ENCODE measurements at regions not wholly inside any gene's neighbourhood (a gene's known extent, or its start where the extent isn't known, plus 50 kb on each side); places are given as distances from the start of the nearest gene placed in this dataset.

DNA sequence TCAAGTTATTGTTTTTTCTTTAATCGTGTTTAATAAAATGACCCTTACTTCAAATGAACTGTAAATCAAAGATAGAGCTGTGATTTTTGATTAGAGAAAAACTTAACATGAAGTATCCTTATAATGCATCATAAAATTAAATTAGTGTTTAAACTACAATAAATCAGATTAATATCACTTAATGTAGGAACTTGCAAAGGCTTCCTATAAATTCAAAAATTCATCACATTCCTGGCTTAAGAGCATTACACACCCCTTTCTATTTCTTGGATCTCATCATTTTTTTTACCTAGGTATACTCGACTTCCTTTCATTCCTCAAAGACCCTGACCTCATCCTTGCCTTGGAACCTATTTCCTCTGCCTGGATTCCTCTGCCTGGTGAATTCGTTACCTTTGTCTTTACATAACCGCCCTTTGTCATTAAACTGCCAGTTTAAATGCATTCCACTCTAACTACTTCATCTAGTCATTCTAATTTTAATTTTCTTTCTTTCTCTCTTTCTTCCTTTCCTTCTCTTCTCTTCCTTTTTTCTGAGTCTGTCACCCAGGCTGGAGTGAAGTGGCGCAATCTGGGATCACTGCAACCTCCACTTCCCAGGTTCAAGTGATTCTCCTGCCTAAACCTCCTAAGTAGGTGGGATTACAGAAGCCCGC, 1244.5 kb downstream of the OTOL1 start:
- intact Hi-C loops (cut with DNase I; ENCODE audit: low total_unique reads): no loop called here
- Histone ChIP-seq H3K36me3 (no peaks in the 10 kb centered on the region), H3K4me1 (no peaks in the 10 kb centered on the region), H3K4me3 (no peak overlapping the region), H3K27ac (no peak overlapping the region), H3K27me3 (no peaks in the 10 kb centered on the region), H3K9me3 (no peaks in the 10 kb centered on the region)
- no peak for DNase-seq
- TF ChIP-seq POLR2A (IDR thresholded peaks at IDR 0.05) (no peak), EP300 (IDR thresholded peaks at IDR 0.05) (no peak), CTCF (IDR thresholded peaks at IDR 0.05) (no peak), POLR2AphosphoS5 (IDR thresholded peaks at IDR 0.05) (no peak)
- WGBS, 5 donors: 72 to 81% (median 77%) methylated on average over 6 of the region's 6 CpGs

GRCh38 chr3:162742159-162742717, 1245.6 kb downstream of the OTOL1 start:
- H3K9me3 ChIP-seq: no peaks in the 10 kb centered on the region
- WGBS, 5 donors: 64 to 73% (median 66%) methylated on average over 4 of the region's 4 CpGs

DNA sequence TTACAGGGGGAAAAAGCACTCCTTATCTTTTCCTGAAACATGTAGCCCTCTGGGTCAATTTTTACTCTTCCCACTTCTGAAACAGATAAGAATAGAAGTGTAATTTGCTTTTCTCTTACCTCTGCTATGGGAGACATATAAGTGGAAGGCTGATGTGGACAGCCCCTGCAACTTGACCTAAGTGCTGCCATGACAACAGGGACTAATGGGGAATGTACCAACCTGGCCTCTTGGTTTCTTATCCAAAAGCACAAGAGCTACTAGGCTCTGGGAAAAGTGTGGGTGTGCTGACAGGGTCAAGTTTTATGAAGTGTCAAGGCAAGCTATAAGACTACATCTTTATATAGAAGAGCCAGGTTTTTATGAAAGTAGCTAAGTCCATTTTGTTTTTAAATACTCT, 1246.5 kb downstream of the OTOL1 start:
- no peak overlapping the region for H3K4me3 ChIP-seq
- no peak overlapping the region for H3K27ac ChIP-seq
- H3K27me3 ChIP-seq: no peaks in the 10 kb centered on the region
- no peaks in the 10 kb centered on the region for H3K4me1 ChIP-seq
- no peak for DNase-seq
- H3K9me3 ChIP-seq: peaks cover 0 to 7% (median 3%) of the 10 kb centered on the region in 4 donors
- no peaks in the 10 kb centered on the region for H3K36me3 ChIP-seq
- TF ChIP-seq POLR2A (IDR thresholded peaks at IDR 0.05): no peak
- no peak for TF ChIP-seq POLR2AphosphoS5 (IDR thresholded peaks at IDR 0.05)
- no peak for TF ChIP-seq CTCF (IDR thresholded peaks at IDR 0.05)
- no peak for TF ChIP-seq EP300 (IDR thresholded peaks at IDR 0.05)
- intact Hi-C loops (cut with DNase I; ENCODE audit: low total_unique reads): no loop called here

More at GRCh38 chr3:162742159-162742717, 1245.6 kb downstream of the OTOL1 start:
- Histone ChIP-seq H3K36me3 (no peaks in the 10 kb centered on the region), H3K27me3 (no peaks in the 10 kb centered on the region), H3K27ac (no peak overlapping the region), H3K4me1 (no peaks in the 10 kb centered on the region), H3K4me3 (no peak overlapping the region)
- no peak for DNase-seq
- TF ChIP-seq CTCF (IDR thresholded peaks at IDR 0.05) (no peak), POLR2AphosphoS5 (IDR thresholded peaks at IDR 0.05) (no peak), POLR2A (IDR thresholded peaks at IDR 0.05) (no peak)
- intact Hi-C loops (cut with DNase I; ENCODE audit: low total_unique reads): no loop called here

GRCh38 chr3:162760789-162761188, 1264.2 kb downstream of the OTOL1 start:
- no peak overlapping the region for H3K4me3 ChIP-seq
- no peak for TF ChIP-seq POLR2A (IDR thresholded peaks at IDR 0.05)
- H3K9me3 ChIP-seq: peaks cover 0 to 3% (median 3%) of the 10 kb centered on the region in 4 donors
- H3K36me3 ChIP-seq: no peaks in the 10 kb centered on the region
- no peak overlapping the region for H3K27ac ChIP-seq
- H3K27me3 ChIP-seq: no peaks in the 10 kb centered on the region
- no peak for DNase-seq
- no peaks in the 10 kb centered on the region for H3K4me1 ChIP-seq
- 60 to 87% (median 70%) methylated on average over 2 of the region's 2 CpGs for WGBS, 5 donors
- intact Hi-C loops (cut with DNase I; ENCODE audit: low total_unique reads): no loop called here
